ENCODE measurements at regions not wholly inside any gene's neighbourhood (a gene's known extent, or its start where the extent isn't known, plus 50 kb on each side); places are given as distances from the start of the nearest gene placed in this dataset.

GRCh38 chr4:57974821-57975220 lies 864.6 kb upstream of the IGFBP7 start:
- TF ChIP-seq POLR2A (IDR thresholded peaks at IDR 0.05) (no peak), CTCF (IDR thresholded peaks at IDR 0.05) (no peak)
